ENCODE measurements at regions not wholly inside any gene's neighbourhood (a gene's known extent, or its start where the extent isn't known, plus 50 kb on each side); places are given as distances from the start of the nearest gene placed in this dataset.

DNA sequence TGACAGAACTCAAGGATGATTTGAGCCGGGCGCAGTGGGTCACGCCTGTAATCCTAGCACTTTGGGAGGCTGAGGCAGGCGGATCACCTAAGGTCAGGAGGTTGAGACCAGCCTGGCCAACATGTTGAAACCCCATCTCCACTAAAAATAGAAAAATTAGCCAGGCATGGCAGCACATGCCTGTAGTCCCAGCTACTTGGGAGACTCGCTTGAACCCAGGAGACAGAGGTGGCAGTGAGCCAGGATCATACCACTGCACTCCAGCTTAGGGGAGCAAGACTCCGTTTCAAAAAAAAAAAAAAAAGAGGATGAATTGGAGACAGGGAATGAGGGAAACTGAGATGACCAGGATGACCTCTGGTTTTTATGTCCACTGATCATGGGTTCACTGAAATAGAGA, 60.4 kb upstream of the CDIN1 start:
- H3K27ac ChIP-seq, result no peak overlapping the region
- no peaks in the 10 kb centered on the region for H3K27me3 ChIP-seq (ENCODE audit: insufficient read depth, low read depth, severe bottlenecking)
- DNase-seq, result no peak
- no peak overlapping the region for H3K4me3 ChIP-seq (ENCODE audit: low read depth, low read length)
- TF ChIP-seq, protein P1, sequence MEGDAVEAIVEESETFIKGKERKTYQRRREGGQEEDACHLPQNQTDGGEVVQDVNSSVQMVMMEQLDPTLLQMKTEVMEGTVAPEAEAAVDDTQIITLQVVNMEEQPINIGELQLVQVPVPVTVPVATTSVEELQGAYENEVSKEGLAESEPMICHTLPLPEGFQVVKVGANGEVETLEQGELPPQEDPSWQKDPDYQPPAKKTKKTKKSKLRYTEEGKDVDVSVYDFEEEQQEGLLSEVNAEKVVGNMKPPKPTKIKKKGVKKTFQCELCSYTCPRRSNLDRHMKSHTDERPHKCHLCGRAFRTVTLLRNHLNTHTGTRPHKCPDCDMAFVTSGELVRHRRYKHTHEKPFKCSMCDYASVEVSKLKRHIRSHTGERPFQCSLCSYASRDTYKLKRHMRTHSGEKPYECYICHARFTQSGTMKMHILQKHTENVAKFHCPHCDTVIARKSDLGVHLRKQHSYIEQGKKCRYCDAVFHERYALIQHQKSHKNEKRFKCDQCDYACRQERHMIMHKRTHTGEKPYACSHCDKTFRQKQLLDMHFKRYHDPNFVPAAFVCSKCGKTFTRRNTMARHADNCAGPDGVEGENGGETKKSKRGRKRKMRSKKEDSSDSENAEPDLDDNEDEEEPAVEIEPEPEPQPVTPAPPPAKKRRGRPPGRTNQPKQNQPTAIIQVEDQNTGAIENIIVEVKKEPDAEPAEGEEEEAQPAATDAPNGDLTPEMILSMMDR (IDR thresholded peaks at IDR 0.05; ENCODE audit: low read depth, low read length), result no peak
- H3K36me3 ChIP-seq, result no peaks in the 10 kb centered on the region
- H3K9me3 ChIP-seq (ENCODE audit: severe bottlenecking), result no peaks in the 10 kb centered on the region

DNA sequence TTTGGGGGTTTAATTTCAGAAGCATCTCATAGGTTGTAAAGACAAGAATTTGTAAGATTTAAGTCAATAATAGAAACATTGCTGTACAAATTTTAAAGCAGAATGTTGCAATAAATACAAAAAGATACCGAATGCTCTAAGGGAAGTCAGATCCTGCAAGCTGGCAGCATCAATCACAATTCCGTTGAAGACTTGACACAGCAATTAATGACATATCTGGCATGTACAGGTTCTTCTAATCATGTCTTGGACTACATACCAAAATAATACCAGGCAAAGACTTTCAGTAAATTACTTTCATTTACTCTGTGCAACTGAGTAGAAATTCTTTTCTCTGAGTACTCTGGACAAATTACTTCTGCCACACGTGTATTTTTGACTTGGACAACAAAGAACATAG, 54.0 kb upstream of the CDIN1 start:
- Histone ChIP-seq H3K9me3 (ENCODE audit: severe bottlenecking) (no peaks in the 10 kb centered on the region), H3K27me3 (ENCODE audit: insufficient read depth, low read depth, severe bottlenecking) (no peaks in the 10 kb centered on the region), H3K4me3 (ENCODE audit: low read depth, low read length) (no peak overlapping the region), H3K36me3 (no peaks in the 10 kb centered on the region), H3K27ac (no peak overlapping the region)
- TF ChIP-seq, protein P1 (IDR thresholded peaks at IDR 0.05; ENCODE audit: low read depth, low read length), result no peak
- no peak for DNase-seq

DNA sequence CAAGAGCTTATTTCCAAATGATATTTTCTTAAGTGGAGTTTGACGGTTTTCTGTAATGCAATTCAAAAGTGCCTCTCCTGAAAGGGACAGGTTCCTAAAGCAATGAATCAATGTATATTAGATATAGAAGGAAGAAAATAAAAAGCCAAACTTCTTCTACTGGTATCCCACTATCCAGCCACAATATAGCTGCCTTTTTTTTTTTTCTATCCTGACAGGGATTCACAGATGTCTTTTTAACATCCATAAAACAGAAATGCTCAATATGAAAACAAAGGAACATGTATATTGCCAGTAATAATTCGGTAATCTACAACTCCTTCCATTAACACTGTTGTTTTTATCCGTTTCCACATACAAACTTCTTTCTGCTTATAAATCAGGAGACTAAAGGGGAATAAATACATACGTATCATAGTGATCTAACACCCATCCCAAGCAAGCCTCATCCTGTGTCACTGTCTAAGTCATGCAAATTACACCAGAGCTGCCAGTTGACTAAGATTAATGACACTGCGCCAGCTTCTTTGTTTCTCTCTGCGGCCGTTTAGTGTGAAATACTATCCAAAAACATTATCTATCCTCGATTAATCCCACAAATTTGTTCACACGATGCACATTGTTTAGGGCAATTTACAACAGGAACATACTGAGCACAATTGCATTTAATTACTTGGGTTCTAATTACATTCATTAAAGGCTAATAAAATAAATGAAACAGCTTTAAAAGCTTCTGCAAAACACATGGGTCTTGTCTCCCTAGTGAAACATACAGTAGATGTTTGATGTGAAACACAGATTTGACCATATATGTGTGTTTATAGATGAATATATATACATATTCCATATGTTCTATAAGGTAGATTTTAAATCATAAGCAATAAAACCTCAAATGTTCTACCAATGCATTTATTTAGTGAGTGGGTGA, 51.9 kb upstream of the CDIN1 start:
- H3K9me3 ChIP-seq (ENCODE audit: severe bottlenecking), result no peaks in the 10 kb centered on the region
- no peaks in the 10 kb centered on the region for H3K27me3 ChIP-seq (ENCODE audit: insufficient read depth, low read depth, severe bottlenecking)
- peak; percentile 39 for DNase-seq
- H3K36me3 ChIP-seq, result no peaks in the 10 kb centered on the region
- H3K27ac ChIP-seq, result no peak overlapping the region
- H3K4me3 ChIP-seq (ENCODE audit: low read depth, low read length), result peak overlapping the region; percentile 2
- TF ChIP-seq, protein P1 (IDR thresholded peaks at IDR 0.05; ENCODE audit: low read depth, low read length), result no peak

DNA sequence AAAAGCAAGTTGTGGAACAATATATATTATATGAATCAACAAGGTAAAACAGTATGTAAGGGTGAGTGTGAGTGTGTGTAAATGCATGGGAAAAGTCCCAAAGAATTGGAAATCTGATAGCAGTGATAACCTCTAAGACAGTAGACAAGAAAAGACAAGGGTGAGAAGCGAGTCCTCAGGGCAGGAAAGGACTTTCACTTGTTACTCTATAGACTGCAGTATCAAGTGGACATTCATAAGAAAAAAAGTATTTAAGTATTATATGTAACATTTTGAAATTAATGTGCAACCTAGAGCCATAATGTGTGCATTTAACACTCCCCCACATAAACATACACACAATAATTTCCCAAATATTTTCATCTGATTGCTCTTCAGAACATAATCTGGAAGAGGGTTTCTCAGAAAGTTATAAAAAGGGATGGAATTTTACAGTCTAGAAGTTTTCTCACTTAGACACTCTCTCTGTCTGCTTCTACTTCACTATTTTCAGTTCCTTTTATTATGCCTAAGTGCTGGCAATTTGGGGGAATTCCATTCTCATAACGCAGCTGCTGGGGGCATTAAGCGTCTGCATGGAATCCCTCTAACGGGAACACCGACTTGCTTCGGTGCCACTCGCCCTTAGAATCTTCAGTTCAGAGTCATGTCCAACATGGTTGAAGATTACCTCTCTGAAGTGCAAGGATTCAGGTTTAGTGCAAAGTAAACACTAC, 50.0 kb upstream of the CDIN1 start:
- TF ChIP-seq, protein P1 (IDR thresholded peaks at IDR 0.05; ENCODE audit: low read depth, low read length), result no peak
- Histone ChIP-seq H3K9me3 (ENCODE audit: severe bottlenecking) (no peaks in the 10 kb centered on the region), H3K27ac (no peak overlapping the region), H3K4me3 (ENCODE audit: low read depth, low read length) (no peak overlapping the region), H3K27me3 (ENCODE audit: insufficient read depth, low read depth, severe bottlenecking) (no peaks in the 10 kb centered on the region), H3K36me3 (no peaks in the 10 kb centered on the region)
- DNase-seq, result no peak
